Trophoblast cell (in vitro differentiated cells and primary cell): ENCODE measurements at regions not wholly inside any gene's neighbourhood (a gene's known extent, or its start where the extent isn't known, plus 50 kb on each side); places are given as distances from the start of the nearest gene placed in this dataset.
"Not testable (repeated sequence)": the region's sequence is repeated elsewhere in the genome, so short reads cannot be mapped to it uniquely, and the experiment has no call there.

Experiments
- DNase-seq, 2 donors: peaks; one replicate each; pipeline ENCODE4 v3.0.0-alpha.2; 2016
- H2AFZ ChIP-seq: 2 replicates; pipeline ENCODE4 v1.6.1; 2013; ENCODE audit warnings: low read length, moderate library complexity, mild to moderate bottlenecking; ENCODE audit not compliant: insufficient read depth, poor library complexity
- H2AK5ac ChIP-seq: 2 replicates; pipeline ENCODE4 v1.6.1; 2013; ENCODE audit warnings: mild to moderate bottlenecking, low read length
- H2BK120ac ChIP-seq: 2 replicates; pipeline ENCODE4 v1.6.1; 2013; ENCODE audit warnings: low read length, mild to moderate bottlenecking, moderate library complexity; ENCODE audit not compliant: insufficient read depth, poor library complexity
- H2BK12ac ChIP-seq: 2 replicates; pipeline ENCODE4 v1.6.1; 2013; ENCODE audit warnings: mild to moderate bottlenecking, low read length, moderate library complexity
- H2BK5ac ChIP-seq: 2 replicates; pipeline ENCODE4 v1.6.1; 2013; ENCODE audit warnings: low read length, low read depth, moderate library complexity, mild to moderate bottlenecking; ENCODE audit not compliant: poor library complexity
- H3K14ac ChIP-seq: 2 replicates; pipeline ENCODE4 v1.6.1; 2013; ENCODE audit warnings: mild to moderate bottlenecking, low read length
- H3K18ac ChIP-seq: 2 replicates; pipeline ENCODE4 v1.6.1; 2013; ENCODE audit warnings: mild to moderate bottlenecking, low read length
- H3K23ac ChIP-seq: 2 replicates; pipeline ENCODE4 v1.6.1; 2013; ENCODE audit warnings: low read length
- H3K27ac ChIP-seq: 2 replicates; pipeline ENCODE4 v1.5.1; 2013; ENCODE audit warnings: low read depth, mild to moderate bottlenecking, inconsistent platforms, low read length, moderate library complexity
- H3K27me3 ChIP-seq: 2 replicates; pipeline ENCODE4 v1.6.1; 2013; ENCODE audit warnings: inconsistent platforms, mild to moderate bottlenecking, low read length, moderate library complexity; ENCODE audit not compliant: insufficient read depth
- H3K36me3 ChIP-seq, 2 experiments: 1 replicate in 1 of 2; 2 replicates in 1 of 2; pipeline ENCODE4 v1.6.1; 2013; ENCODE audit warnings: low read length in 2 of 2, mild to moderate bottlenecking in 2 of 2, moderate library complexity in 1 of 2; ENCODE audit not compliant: insufficient read depth in 2 of 2, control insufficient read depth in 1 of 2
- H3K4ac ChIP-seq: 2 replicates; pipeline ENCODE4 v1.6.1; 2013; ENCODE audit warnings: low read depth, mild to moderate bottlenecking, low read length, moderate library complexity
- H3K4me1 ChIP-seq, 2 experiments: 1 replicate in 1 of 2; 2 replicates in 1 of 2; pipeline ENCODE4 v1.6.1; 2013; ENCODE audit warnings: low read length in 2 of 2, mild to moderate bottlenecking in 2 of 2, moderate library complexity in 1 of 2; ENCODE audit not compliant: insufficient read depth in 2 of 2, control insufficient read depth in 1 of 2
- H3K4me2 ChIP-seq: 2 replicates; pipeline ENCODE4 v1.6.1; 2013; ENCODE audit warnings: inconsistent platforms, mild to moderate bottlenecking, low read length, moderate library complexity
- H3K4me3 ChIP-seq: 2 replicates; pipeline ENCODE4 v1.5.1; 2013; ENCODE audit warnings: mild to moderate bottlenecking, low read depth, low read length, inconsistent platforms
- H3K79me1 ChIP-seq: one replicate; pipeline ENCODE4 v1.6.1; 2013; ENCODE audit warnings: low read length
- H3K79me2 ChIP-seq: 2 replicates; pipeline ENCODE4 v1.6.1; 2013; ENCODE audit warnings: low read length, mild to moderate bottlenecking; ENCODE audit not compliant: control insufficient read depth, insufficient read depth, poor library complexity
- H3K9ac ChIP-seq: 2 replicates; pipeline ENCODE4 v1.6.1; 2013; ENCODE audit warnings: mild to moderate bottlenecking, low read length
- H3K9me3 ChIP-seq: 2 replicates; pipeline ENCODE4 v1.6.1; 2013; ENCODE audit warnings: low read depth, mild to moderate bottlenecking, control low read depth, inconsistent platforms, low read length; ENCODE audit not compliant: insufficient read depth
- H4K12ac ChIP-seq: 2 replicates; pipeline ENCODE4 v1.6.1; 2013; ENCODE audit warnings: low read depth, mild to moderate bottlenecking, low read length, moderate library complexity
- H4K8ac ChIP-seq: 2 replicates; pipeline ENCODE4 v1.6.1; 2013; ENCODE audit warnings: low read depth, mild to moderate bottlenecking, low read length, moderate library complexity
- H4K91ac ChIP-seq: one replicate; pipeline ENCODE4 v1.6.1; 2013; ENCODE audit warnings: low read depth, mild to moderate bottlenecking, low read length, moderate library complexity
- WGBS: extraction: QIAGEN DNeasy Blood & Tissue Kit; methylation state at CpG from one replicate; pipeline ENCODE4 v1.1.7; 2013; ENCODE audit warnings: missing lambda C conversion rate; ENCODE audit not compliant: insufficient read length, insufficient coverage; ENCODE audit errors: extremely low coverage; 5-methylcytosine and 5-hydroxymethylcytosine counted together

- H4K12ac ChIP-seq, H4K8ac ChIP-seq, H4K91ac ChIP-seq, H3K36me3 ChIP-seq, H3K27me3 ChIP-seq, H3K14ac ChIP-seq, H3K23ac ChIP-seq, H3K27ac ChIP-seq, H2AK5ac ChIP-seq, H3K4ac ChIP-seq, H2BK120ac ChIP-seq, H3K4me2 ChIP-seq, H3K79me2 ChIP-seq, H2AFZ ChIP-seq, H2BK12ac ChIP-seq, H3K9me3 ChIP-seq, H2BK5ac ChIP-seq, H3K18ac ChIP-seq, H3K9ac ChIP-seq, DNase-seq, H3K4me3 ChIP-seq, H3K79me1 ChIP-seq, H3K4me1 ChIP-seq: not testable (repeated sequence)
- WGBS = no CpG with 5 or more reads among the region's 2 CpGs
These were observed 509.9 kb downstream of the UTRN start for GRCh38 chr6:144795022-144795421.

GRCh38 chr6:144796070-144796469 is 510.9 kb downstream of the UTRN start:
- H4K12ac ChIP-seq = no peak overlapping the region
- H2AK5ac ChIP-seq = no peak overlapping the region
- no peak overlapping the region for H4K91ac ChIP-seq
- H3K14ac ChIP-seq = no peak overlapping the region
- no peak overlapping the region for H4K8ac ChIP-seq
- H3K79me2 ChIP-seq = no peaks in the 10 kb centered on the region
- H2AFZ ChIP-seq = no peak overlapping the region
- H3K23ac ChIP-seq = no peak overlapping the region
- peaks cover 0 to 5% of the 10 kb centered on the region in 2 experiments for H3K36me3 ChIP-seq
- H3K18ac ChIP-seq = no peak overlapping the region
- no peaks in the 10 kb centered on the region for H3K9me3 ChIP-seq
- H3K4me2 ChIP-seq = no peak overlapping the region
- H3K9ac ChIP-seq = no peak overlapping the region
- no peak overlapping the region for H3K4ac ChIP-seq
- DNase-seq = no peak
- H3K27ac ChIP-seq = no peak overlapping the region
- WGBS = no CpG with 5 or more reads among the region's 2 CpGs
- no peak overlapping the region for H2BK5ac ChIP-seq
- no peak overlapping the region for H3K4me3 ChIP-seq
- no peak overlapping the region for H2BK12ac ChIP-seq
- H2BK120ac ChIP-seq = no peak overlapping the region
- no peaks in the 10 kb centered on the region for H3K79me1 ChIP-seq
- no peaks in the 10 kb centered on the region for H3K27me3 ChIP-seq
- no peaks in the 10 kb centered on the region for H3K4me1 ChIP-seq

GRCh38 chr6:144797881-144798589 is 512.9 kb downstream of the UTRN start:
- no peak overlapping the region for H2AFZ ChIP-seq
- no peak overlapping the region for H3K4me2 ChIP-seq
- H3K36me3 ChIP-seq = peaks cover 0 to 5% of the 10 kb centered on the region in 2 experiments
- no peak for DNase-seq
- H2AK5ac ChIP-seq = no peak overlapping the region
- H2BK120ac ChIP-seq = no peak overlapping the region
- H3K9ac ChIP-seq = no peak overlapping the region
- no peaks in the 10 kb centered on the region for H3K79me2 ChIP-seq
- H3K4me1 ChIP-seq = no peaks in the 10 kb centered on the region
- no peak overlapping the region for H4K12ac ChIP-seq
- no peak overlapping the region for H2BK5ac ChIP-seq
- H4K91ac ChIP-seq = no peak overlapping the region
- no peak overlapping the region for H4K8ac ChIP-seq
- no CpG with 5 or more reads among the region's 7 CpGs for WGBS
- no peak overlapping the region for H3K14ac ChIP-seq
- H3K23ac ChIP-seq = no peak overlapping the region
- no peak overlapping the region for H2BK12ac ChIP-seq
- no peak overlapping the region for H3K4ac ChIP-seq
- no peak overlapping the region for H3K18ac ChIP-seq
- H3K27me3 ChIP-seq = no peaks in the 10 kb centered on the region
- no peaks in the 10 kb centered on the region for H3K9me3 ChIP-seq
- no peaks in the 10 kb centered on the region for H3K79me1 ChIP-seq
- no peak overlapping the region for H3K4me3 ChIP-seq
- H3K27ac ChIP-seq = no peak overlapping the region

- Histone ChIP-seq H4K8ac (no peak overlapping the region), H4K91ac (no peak overlapping the region), H3K9me3 (no peaks in the 10 kb centered on the region), H3K4me3 (no peak overlapping the region), H3K4me1 (no peaks in the 10 kb centered on the region), H2BK120ac (no peak overlapping the region), H3K23ac (no peak overlapping the region), H3K4me2 (no peak overlapping the region), H3K79me2 (no peaks in the 10 kb centered on the region), H2AFZ (no peak overlapping the region), H2BK5ac (no peak overlapping the region), H3K14ac (no peak overlapping the region), H3K27ac (no peak overlapping the region), H3K4ac (no peak overlapping the region), H3K18ac (no peak overlapping the region), H3K9ac (no peak overlapping the region), H2AK5ac (no peak overlapping the region), H3K27me3 (no peaks in the 10 kb centered on the region), H3K79me1 (no peaks in the 10 kb centered on the region), H4K12ac (no peak overlapping the region), H2BK12ac (no peak overlapping the region), H3K36me3 (no peaks in the 10 kb centered on the region)
- DNase-seq = no peak
These were observed 519.2 kb downstream of the UTRN start for GRCh38 chr6:144804246-144804790.
